LNCAP (cell line): ENCODE measurements at regions not wholly inside any gene's neighbourhood (a gene's known extent, or its start where the extent isn't known, plus 50 kb on each side); places are given as distances from the start of the nearest gene placed in this dataset.

Experiments used
- CTCF ChIP-seq: fragments of 450-650 bp; IDR thresholded peaks from 2 replicates; pipeline ENCODE4 v1.5.1; 2017; ENCODE audit warnings: mild to moderate bottlenecking

- no peak for TF ChIP-seq CTCF
These were observed 62.2 kb upstream of the PKDCC start for GRCh38 chr2:41985573-41986095.

- no peak for TF ChIP-seq CTCF
These were observed 58.2 kb upstream of the PKDCC start for GRCh38 chr2:41989501-41990180.

GRCh38 chr2:41990245-41990644, 57.6 kb upstream of the PKDCC start:
- TF ChIP-seq CTCF = no peak

- TF ChIP-seq CTCF = no peak
These were observed 57.1 kb upstream of the PKDCC start for GRCh38 chr2:41990688-41991087.

- no peak for TF ChIP-seq CTCF
These were observed 55.7 kb upstream of the PKDCC start for GRCh38 chr2:41992056-41992642.

GRCh38 chr2:41992671-41993434, 55.0 kb upstream of the PKDCC start:
- no peak for TF ChIP-seq CTCF

GRCh38 chr2:41993435-41993925, 54.3 kb upstream of the PKDCC start:
- no peak for TF ChIP-seq CTCF
